ENCODE measurements at regions not wholly inside any gene's neighbourhood (a gene's known extent, or its start where the extent isn't known, plus 50 kb on each side); places are given as distances from the start of the nearest gene placed in this dataset.
"Not testable (repeated sequence)": the region's sequence is repeated elsewhere in the genome, so short reads cannot be mapped to it uniquely, and the experiment has no call there.

DNA sequence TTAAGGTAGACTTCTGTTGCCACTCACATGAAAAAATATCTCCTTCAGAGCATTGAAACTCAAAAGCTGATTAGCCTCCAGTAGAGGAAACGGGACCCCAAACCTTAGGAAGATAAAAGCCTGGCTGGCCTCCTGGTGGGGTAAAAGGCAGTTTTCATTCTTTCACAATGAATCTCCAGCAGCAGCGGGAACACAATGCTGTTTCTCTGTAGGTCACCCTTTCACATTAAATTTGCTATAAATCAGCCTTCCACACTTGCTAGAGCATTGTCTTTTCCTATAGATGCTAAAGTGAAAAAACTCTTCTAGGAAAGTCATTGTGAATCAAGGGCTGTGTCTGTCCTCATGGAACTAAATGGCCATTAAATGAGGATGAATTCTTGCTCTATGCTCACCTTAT lies 207.3 kb upstream of the MAGEB2 start:
- no CpG with 5 or more reads among the region's 2 CpGs for WGBS (ENCODE audit: insufficient coverage)
- H3K27ac ChIP-seq (ENCODE audit: low read depth, low read length): no peak overlapping the region
- no peak for DNase-seq (ENCODE audit: low read depth in 4 of 6, low spot score in 6 of 6)
- H3K9me3 ChIP-seq (ENCODE audit: control insufficient read depth, insufficient read depth, low read length): no peaks in the 10 kb centered on the region
- H3K4me1 ChIP-seq (ENCODE audit: control insufficient read depth, insufficient read depth, low read length): no peaks in the 10 kb centered on the region
- H3K27me3 ChIP-seq (ENCODE audit: control insufficient read depth, insufficient read depth, low read length): no peaks in the 10 kb centered on the region
- no peak overlapping the region for H3K4me3 ChIP-seq (ENCODE audit: low read depth, low read length)
- no peaks in the 10 kb centered on the region for H3K36me3 ChIP-seq (ENCODE audit: control insufficient read depth, insufficient read depth, low read length)

DNA sequence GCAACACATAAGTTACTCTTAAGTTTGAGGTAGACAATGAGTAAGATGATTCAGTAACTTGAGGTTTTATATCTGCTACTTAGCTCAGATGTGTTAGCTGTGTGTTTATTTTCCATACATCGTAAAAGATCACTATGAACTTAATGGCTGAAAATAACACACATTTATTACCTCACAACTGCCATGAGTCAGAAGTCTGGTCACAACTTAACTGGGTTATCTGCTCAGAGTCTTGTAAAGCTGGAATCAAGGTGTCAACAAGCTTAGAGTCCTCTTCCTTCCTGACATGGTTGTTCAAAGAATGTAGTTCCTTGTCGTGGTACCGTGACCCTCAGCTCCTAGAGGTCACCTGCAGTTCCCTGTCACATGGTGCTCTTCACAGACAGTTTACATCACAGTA lies 204.9 kb upstream of the MAGEB2 start:
- Histone ChIP-seq H3K4me3 (ENCODE audit: low read depth, low read length) (no peak overlapping the region), H3K9me3 (ENCODE audit: control insufficient read depth, insufficient read depth, low read length) (no peaks in the 10 kb centered on the region), H3K27me3 (ENCODE audit: control insufficient read depth, insufficient read depth, low read length) (no peaks in the 10 kb centered on the region), H3K4me1 (ENCODE audit: control insufficient read depth, insufficient read depth, low read length) (no peaks in the 10 kb centered on the region), H3K36me3 (ENCODE audit: control insufficient read depth, insufficient read depth, low read length) (no peaks in the 10 kb centered on the region), H3K27ac (ENCODE audit: low read depth, low read length) (no peak overlapping the region)
- no peak for DNase-seq (ENCODE audit: low read depth in 4 of 6, low spot score in 6 of 6)
- no CpG with 5 or more reads among the region's 3 CpGs for WGBS (ENCODE audit: insufficient coverage)

DNA sequence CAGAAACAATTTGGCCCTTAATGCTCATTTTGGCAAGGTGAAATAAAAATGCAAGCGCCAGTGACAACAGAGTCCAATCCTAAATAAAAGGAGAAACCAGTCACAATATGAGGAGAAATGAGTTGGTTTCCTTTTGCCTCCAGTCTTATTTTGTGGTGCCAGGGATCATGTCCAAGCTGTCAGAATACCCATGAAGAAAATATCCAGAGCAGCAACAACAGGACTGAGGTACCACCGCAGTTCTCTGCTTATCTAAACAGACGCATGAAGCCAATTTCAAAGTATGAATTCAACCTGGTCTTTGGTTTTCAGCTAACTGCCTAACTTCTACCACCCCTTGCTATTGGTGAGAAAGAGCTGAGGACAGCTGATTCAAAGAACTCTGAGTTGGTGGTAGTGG lies 199.9 kb upstream of the MAGEB2 start:
- no peak for DNase-seq (ENCODE audit: low read depth in 4 of 6, low spot score in 6 of 6)
- H3K36me3 ChIP-seq (ENCODE audit: control insufficient read depth, insufficient read depth, low read length): no peaks in the 10 kb centered on the region
- H3K9me3 ChIP-seq (ENCODE audit: control insufficient read depth, insufficient read depth, low read length): no peaks in the 10 kb centered on the region
- no peaks in the 10 kb centered on the region for H3K27me3 ChIP-seq (ENCODE audit: control insufficient read depth, insufficient read depth, low read length)
- no peak overlapping the region for H3K27ac ChIP-seq (ENCODE audit: low read depth, low read length)
- WGBS (ENCODE audit: insufficient coverage): no CpG with 5 or more reads among the region's 3 CpGs
- no peaks in the 10 kb centered on the region for H3K4me1 ChIP-seq (ENCODE audit: control insufficient read depth, insufficient read depth, low read length)
- H3K4me3 ChIP-seq (ENCODE audit: low read depth, low read length): no peak overlapping the region

DNA sequence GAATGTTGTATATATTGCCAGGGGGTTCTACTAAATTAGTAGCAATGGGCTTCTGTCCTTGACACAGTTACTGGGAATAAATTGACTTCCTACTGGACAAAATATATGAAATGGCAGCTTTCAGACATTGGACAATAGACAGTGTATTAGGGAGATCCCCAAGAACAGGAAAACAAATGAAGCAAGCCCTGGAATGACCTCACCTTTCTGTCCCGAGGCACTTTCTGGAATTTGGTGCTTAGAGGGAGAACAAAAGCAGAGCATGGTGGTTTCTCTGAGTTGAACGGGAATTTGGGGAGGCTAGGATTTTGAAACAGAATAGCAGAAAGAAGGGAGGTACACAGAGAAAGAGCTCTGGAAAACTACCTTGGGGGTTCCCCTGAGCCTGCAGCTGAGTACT lies 187.7 kb upstream of the MAGEB2 start:
- Histone ChIP-seq H3K4me1 (ENCODE audit: control insufficient read depth, insufficient read depth, low read length) (no peaks in the 10 kb centered on the region), H3K9me3 (ENCODE audit: control insufficient read depth, insufficient read depth, low read length) (no peaks in the 10 kb centered on the region), H3K36me3 (ENCODE audit: control insufficient read depth, insufficient read depth, low read length) (no peaks in the 10 kb centered on the region), H3K27me3 (ENCODE audit: control insufficient read depth, insufficient read depth, low read length) (no peaks in the 10 kb centered on the region), H3K27ac (ENCODE audit: low read depth, low read length) (no peak overlapping the region), H3K4me3 (ENCODE audit: low read depth, low read length) (no peak overlapping the region)
- no peak for DNase-seq (ENCODE audit: low read depth in 4 of 6, low spot score in 6 of 6)
- 46% methylated on average over 2 of the region's 2 CpGs for WGBS (ENCODE audit: insufficient coverage)

DNA sequence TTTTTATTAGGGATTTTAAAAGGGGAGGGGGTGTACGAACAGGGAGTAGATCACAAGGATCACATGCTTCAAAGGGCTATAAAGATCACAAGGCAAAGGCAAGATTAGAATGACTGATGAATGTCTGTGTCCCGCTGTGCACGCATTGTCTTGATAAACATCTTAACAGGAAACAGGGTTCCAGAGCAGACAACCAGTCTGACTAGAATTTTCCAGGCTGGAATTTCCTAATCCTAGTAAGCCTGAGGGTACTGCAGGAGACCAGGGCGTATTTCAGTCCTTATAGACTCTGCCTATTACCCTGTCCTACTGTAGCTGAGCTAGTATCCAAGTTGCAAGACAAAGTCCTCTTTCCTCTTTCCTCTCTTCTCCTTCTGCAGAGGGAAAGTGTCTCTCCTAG lies 179.0 kb upstream of the MAGEB2 start:
- H3K27me3 ChIP-seq (ENCODE audit: control insufficient read depth, insufficient read depth, low read length); H3K9me3 ChIP-seq (ENCODE audit: control insufficient read depth, insufficient read depth, low read length); H3K4me3 ChIP-seq (ENCODE audit: low read depth, low read length); H3K4me1 ChIP-seq (ENCODE audit: control insufficient read depth, insufficient read depth, low read length); H3K27ac ChIP-seq (ENCODE audit: low read depth, low read length); DNase-seq (ENCODE audit: low read depth in 4 of 6, low spot score in 6 of 6); H3K36me3 ChIP-seq (ENCODE audit: control insufficient read depth, insufficient read depth, low read length): not testable (repeated sequence)
- 73% methylated on average over 4 of the region's 4 CpGs for WGBS (ENCODE audit: insufficient coverage)

DNA sequence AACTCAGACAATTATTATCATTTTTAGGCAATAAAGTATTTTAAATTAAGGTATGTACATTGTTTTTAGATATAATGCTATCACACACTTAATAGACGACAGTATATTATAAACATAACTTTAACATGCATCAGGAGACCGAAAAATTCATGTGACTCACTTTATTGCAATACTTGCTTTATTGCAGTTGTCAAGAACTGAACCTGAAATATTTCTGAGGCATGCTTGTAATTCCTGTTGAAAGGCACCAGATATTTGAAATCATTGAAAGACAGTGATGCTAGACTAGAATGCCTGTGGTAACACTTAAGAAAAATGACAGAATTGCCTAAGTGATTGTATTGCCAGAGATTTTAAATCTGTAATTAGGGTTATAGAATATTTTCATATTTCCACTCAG lies 175.6 kb upstream of the MAGEB2 start:
- Histone ChIP-seq H3K9me3 (ENCODE audit: control insufficient read depth, insufficient read depth, low read length) (no peaks in the 10 kb centered on the region), H3K27me3 (ENCODE audit: control insufficient read depth, insufficient read depth, low read length) (no peaks in the 10 kb centered on the region), H3K4me1 (ENCODE audit: control insufficient read depth, insufficient read depth, low read length) (no peaks in the 10 kb centered on the region), H3K27ac (ENCODE audit: low read depth, low read length) (no peak overlapping the region), H3K36me3 (ENCODE audit: control insufficient read depth, insufficient read depth, low read length) (no peaks in the 10 kb centered on the region), H3K4me3 (ENCODE audit: low read depth, low read length) (no peak overlapping the region)
- DNase-seq (ENCODE audit: low read depth in 4 of 6, low spot score in 6 of 6): no peak
- WGBS (ENCODE audit: insufficient coverage): no CpG with 5 or more reads among the region's 2 CpGs

DNA sequence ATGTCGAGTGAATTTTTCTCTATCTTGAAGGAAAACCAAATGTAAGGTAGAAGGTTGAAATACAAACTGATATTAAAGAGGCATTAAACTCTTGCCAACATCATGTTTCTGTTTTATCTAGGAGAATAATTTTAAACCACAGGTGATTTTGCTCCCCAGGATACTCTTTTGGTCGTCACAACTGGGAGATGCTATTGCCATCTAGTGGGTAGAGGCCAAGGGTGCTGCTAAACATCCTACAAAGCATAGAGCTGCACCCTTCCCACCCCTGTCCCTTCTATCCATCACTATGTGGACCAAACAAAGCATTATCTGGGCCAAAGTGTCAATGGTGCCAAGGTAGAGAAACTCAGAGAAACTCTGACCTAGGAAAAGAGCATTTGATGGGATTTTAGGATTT lies 154.6 kb upstream of the MAGEB2 start:
- WGBS (ENCODE audit: insufficient coverage): no CpG with 5 or more reads among the region's 2 CpGs
- Histone ChIP-seq H3K9me3 (ENCODE audit: control insufficient read depth, insufficient read depth, low read length) (no peaks in the 10 kb centered on the region), H3K4me1 (ENCODE audit: control insufficient read depth, insufficient read depth, low read length) (no peaks in the 10 kb centered on the region), H3K36me3 (ENCODE audit: control insufficient read depth, insufficient read depth, low read length) (no peaks in the 10 kb centered on the region), H3K27me3 (ENCODE audit: control insufficient read depth, insufficient read depth, low read length) (no peaks in the 10 kb centered on the region), H3K4me3 (ENCODE audit: low read depth, low read length) (no peak overlapping the region), H3K27ac (ENCODE audit: low read depth, low read length) (no peak overlapping the region)
- peak in 2 of 6 donors; percentile 2 to 14 for DNase-seq (ENCODE audit: low read depth in 4 of 6, low spot score in 6 of 6)

DNA sequence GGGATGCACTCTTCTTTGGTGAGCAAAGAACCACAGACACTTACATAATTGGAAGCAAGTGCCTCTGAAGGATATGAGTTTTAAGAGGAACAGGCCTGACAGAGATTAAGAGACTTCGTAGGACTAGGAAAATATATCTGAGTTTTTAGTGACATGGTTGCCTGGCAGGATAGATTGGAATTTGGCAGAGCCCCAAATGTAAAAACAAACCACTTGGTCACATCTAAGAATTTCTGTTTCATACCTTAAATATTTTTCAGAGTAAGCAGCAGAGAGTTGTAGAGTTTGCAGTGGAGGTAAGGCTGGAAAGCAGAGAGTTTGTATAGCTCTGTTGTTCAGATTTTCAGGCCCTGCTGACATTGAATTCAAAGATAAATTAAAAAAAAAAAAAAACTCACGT lies 150.1 kb upstream of the MAGEB2 start:
- WGBS (ENCODE audit: insufficient coverage): no CpG with 5 or more reads among the region's 2 CpGs
- no peaks in the 10 kb centered on the region for H3K9me3 ChIP-seq (ENCODE audit: control insufficient read depth, insufficient read depth, low read length)
- H3K27me3 ChIP-seq (ENCODE audit: control insufficient read depth, insufficient read depth, low read length): no peaks in the 10 kb centered on the region
- no peaks in the 10 kb centered on the region for H3K36me3 ChIP-seq (ENCODE audit: control insufficient read depth, insufficient read depth, low read length)
- H3K4me1 ChIP-seq (ENCODE audit: control insufficient read depth, insufficient read depth, low read length): no peaks in the 10 kb centered on the region
- no peak overlapping the region for H3K27ac ChIP-seq (ENCODE audit: low read depth, low read length)
- H3K4me3 ChIP-seq (ENCODE audit: low read depth, low read length): no peak overlapping the region
- no peak for DNase-seq (ENCODE audit: low read depth in 4 of 6, low spot score in 6 of 6)

DNA sequence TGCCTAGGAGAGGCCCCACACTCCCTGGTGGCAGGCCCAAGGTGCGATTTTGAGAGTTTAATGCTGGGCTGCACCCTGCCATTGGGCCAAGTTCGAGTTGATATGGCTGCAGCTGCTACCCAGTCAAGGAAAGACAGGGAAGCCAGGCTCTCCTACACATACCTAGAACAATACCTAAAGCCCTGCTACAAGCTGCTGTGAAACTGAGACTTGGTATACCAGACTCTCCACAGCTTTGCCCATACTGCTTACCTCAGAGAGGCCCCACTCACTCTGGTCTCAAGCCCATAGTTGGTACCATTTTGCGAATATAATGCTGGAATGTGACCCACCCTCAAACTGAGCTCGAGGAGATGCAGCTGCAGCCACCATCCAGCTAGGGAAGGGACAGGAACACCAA lies 147.7 kb upstream of the MAGEB2 start:
- no peaks in the 10 kb centered on the region for H3K4me1 ChIP-seq (ENCODE audit: control insufficient read depth, insufficient read depth, low read length)
- no peaks in the 10 kb centered on the region for H3K27me3 ChIP-seq (ENCODE audit: control insufficient read depth, insufficient read depth, low read length)
- no peak for DNase-seq (ENCODE audit: low read depth in 4 of 6, low spot score in 6 of 6)
- H3K9me3 ChIP-seq (ENCODE audit: control insufficient read depth, insufficient read depth, low read length): no peaks in the 10 kb centered on the region
- H3K27ac ChIP-seq (ENCODE audit: low read depth, low read length): no peak overlapping the region
- 61% methylated on average over 4 of the region's 4 CpGs for WGBS (ENCODE audit: insufficient coverage)
- no peak overlapping the region for H3K4me3 ChIP-seq (ENCODE audit: low read depth, low read length)
- H3K36me3 ChIP-seq (ENCODE audit: control insufficient read depth, insufficient read depth, low read length): no peaks in the 10 kb centered on the region

DNA sequence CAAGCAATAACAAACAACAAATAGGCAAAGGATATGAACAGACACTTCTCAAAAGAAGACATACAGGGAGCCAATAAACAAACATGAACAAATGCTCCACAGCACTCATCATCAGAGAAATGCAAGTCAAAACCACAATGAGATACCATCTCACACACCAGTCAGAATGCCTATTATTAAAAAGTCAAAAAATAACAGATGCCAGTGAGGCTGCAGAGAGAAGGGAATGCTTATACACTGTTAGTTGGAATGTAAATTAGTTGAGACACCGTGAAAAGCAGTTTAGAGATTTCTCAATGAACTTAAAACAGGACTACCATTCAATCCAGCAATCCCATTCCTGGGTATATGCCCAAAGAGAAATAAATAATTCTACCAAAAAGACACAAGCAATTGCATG lies 129.8 kb upstream of the MAGEB2 start:
- no peak for DNase-seq (ENCODE audit: low read depth in 4 of 6, low spot score in 6 of 6)
- H3K4me3 ChIP-seq (ENCODE audit: low read depth, low read length): no peak overlapping the region
- H3K4me1 ChIP-seq (ENCODE audit: control insufficient read depth, insufficient read depth, low read length): no peaks in the 10 kb centered on the region
- H3K27ac ChIP-seq (ENCODE audit: low read depth, low read length): no peak overlapping the region
- H3K27me3 ChIP-seq (ENCODE audit: control insufficient read depth, insufficient read depth, low read length): no peaks in the 10 kb centered on the region
- WGBS (ENCODE audit: insufficient coverage): no CpG with 5 or more reads among the region's 1 CpG
- no peaks in the 10 kb centered on the region for H3K36me3 ChIP-seq (ENCODE audit: control insufficient read depth, insufficient read depth, low read length)
- H3K9me3 ChIP-seq (ENCODE audit: control insufficient read depth, insufficient read depth, low read length): no peaks in the 10 kb centered on the region
